ENCODE measurements at regions not wholly inside any gene's neighbourhood (a gene's known extent, or its start where the extent isn't known, plus 50 kb on each side); places are given as distances from the start of the nearest gene placed in this dataset.

DNA sequence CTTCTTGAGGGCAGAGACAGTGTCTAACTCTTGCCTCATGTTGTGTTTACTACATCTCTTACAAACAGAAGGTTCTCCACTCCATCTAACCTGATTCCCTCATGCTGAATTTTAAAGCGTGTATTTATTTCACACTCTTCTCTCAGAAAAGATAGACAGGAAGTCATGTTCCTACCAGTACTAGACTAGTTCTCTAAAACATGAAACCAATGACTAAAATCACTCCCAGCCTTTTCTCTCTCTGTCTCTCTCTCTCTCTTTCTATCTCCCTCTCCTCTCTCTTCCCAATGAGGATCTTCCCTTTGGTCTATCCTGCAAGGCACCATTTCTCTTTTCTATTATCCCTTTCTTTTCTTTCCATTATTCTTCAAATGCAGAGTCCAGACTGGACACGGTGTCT is 391.9 kb upstream of the CADM1 start:
- 94 to 95% methylated on average over 2 of the region's 2 CpGs for WGBS, 2 donors
- Histone ChIP-seq H3K4me1 (no peaks in the 10 kb centered on the region), H3K36me3 (no peaks in the 10 kb centered on the region), H3K4me3 (no peak overlapping the region), H3K27ac (no peak overlapping the region), H3K27me3 (no peaks in the 10 kb centered on the region), H3K9me3 (no peaks in the 10 kb centered on the region)
- DNase-seq (no peak), ATAC-seq (ENCODE audit: low FRiP score in 2 of 2) (no peak)
- TF ChIP-seq EP300 (IDR thresholded peaks at IDR 0.05) = no peak
- TF ChIP-seq, protein P1, sequence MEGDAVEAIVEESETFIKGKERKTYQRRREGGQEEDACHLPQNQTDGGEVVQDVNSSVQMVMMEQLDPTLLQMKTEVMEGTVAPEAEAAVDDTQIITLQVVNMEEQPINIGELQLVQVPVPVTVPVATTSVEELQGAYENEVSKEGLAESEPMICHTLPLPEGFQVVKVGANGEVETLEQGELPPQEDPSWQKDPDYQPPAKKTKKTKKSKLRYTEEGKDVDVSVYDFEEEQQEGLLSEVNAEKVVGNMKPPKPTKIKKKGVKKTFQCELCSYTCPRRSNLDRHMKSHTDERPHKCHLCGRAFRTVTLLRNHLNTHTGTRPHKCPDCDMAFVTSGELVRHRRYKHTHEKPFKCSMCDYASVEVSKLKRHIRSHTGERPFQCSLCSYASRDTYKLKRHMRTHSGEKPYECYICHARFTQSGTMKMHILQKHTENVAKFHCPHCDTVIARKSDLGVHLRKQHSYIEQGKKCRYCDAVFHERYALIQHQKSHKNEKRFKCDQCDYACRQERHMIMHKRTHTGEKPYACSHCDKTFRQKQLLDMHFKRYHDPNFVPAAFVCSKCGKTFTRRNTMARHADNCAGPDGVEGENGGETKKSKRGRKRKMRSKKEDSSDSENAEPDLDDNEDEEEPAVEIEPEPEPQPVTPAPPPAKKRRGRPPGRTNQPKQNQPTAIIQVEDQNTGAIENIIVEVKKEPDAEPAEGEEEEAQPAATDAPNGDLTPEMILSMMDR (IDR thresholded peaks at IDR 0.05) = no peak
- no peak for TF ChIP-seq POLR2A (IDR thresholded peaks at IDR 0.05)
- TF ChIP-seq POLR2AphosphoS5 (IDR thresholded peaks at IDR 0.05) = no peak

DNA sequence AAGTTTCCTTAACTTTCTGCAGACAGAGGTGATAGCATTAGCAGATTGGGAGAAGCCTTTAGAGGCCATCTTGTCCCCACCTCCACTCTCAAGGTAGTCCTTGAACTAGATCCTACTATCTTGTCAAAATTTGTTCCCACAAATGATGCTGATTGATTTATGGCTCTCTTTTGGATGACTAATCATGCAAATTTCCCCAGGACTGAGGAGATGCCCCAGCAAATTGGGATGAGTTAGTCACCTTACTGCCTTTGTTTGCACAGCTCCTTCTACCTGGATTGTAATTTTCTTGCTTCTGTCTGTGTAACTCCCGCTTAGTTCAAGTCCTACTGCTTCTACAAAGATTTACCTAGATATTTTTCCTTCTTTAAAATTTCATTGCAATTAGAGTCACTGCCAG is 391.4 kb upstream of the CADM1 start:
- Histone ChIP-seq H3K9me3 (no peaks in the 10 kb centered on the region), H3K27me3 (no peaks in the 10 kb centered on the region), H3K36me3 (no peaks in the 10 kb centered on the region), H3K27ac (no peak overlapping the region), H3K4me3 (no peak overlapping the region), H3K4me1 (no peaks in the 10 kb centered on the region)
- no peak for TF ChIP-seq EP300 (IDR thresholded peaks at IDR 0.05)
- no peak for TF ChIP-seq POLR2A (IDR thresholded peaks at IDR 0.05)
- TF ChIP-seq POLR2AphosphoS5 (IDR thresholded peaks at IDR 0.05) = no peak
- TF ChIP-seq, protein P1 (IDR thresholded peaks at IDR 0.05) = no peak
- 75 to 100% methylated on average over 1 of the region's 1 CpG for WGBS, 2 donors
- ATAC-seq (ENCODE audit: low FRiP score in 2 of 2) (no peak), DNase-seq (no peak)

DNA sequence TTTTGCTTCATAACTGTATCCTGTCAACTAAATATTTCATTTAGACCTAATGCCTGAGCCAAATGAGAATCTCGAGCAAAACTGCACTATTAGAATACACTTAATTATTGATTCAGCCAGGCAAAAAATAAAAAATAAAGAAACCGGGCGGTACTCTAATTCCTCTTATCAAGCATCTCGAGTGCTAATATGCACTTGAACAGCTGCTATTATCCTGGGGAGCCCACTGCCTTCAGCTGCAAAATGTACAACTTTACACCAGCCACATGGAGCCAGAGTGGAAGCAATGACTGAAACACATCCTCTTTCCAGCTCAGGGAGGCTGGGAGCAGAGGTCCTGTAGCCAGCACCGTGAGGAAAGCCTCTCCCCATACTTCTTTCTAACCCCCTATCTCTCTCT is 390.0 kb upstream of the CADM1 start:
- Histone ChIP-seq H3K27me3 (no peaks in the 10 kb centered on the region), H3K36me3 (no peaks in the 10 kb centered on the region), H3K4me1 (no peaks in the 10 kb centered on the region), H3K27ac (no peak overlapping the region), H3K9me3 (no peaks in the 10 kb centered on the region), H3K4me3 (no peak overlapping the region)
- DNase-seq = no peak
- ATAC-seq (ENCODE audit: low FRiP score in 2 of 2) = no peak
- TF ChIP-seq EP300 (IDR thresholded peaks at IDR 0.05) = no peak
- TF ChIP-seq POLR2AphosphoS5 (IDR thresholded peaks at IDR 0.05) = no peak
- TF ChIP-seq POLR2A (IDR thresholded peaks at IDR 0.05) = no peak
- TF ChIP-seq, protein P1 (IDR thresholded peaks at IDR 0.05) = no peak
- 68 to 69% methylated on average over 5 of the region's 5 CpGs for WGBS, 2 donors

DNA sequence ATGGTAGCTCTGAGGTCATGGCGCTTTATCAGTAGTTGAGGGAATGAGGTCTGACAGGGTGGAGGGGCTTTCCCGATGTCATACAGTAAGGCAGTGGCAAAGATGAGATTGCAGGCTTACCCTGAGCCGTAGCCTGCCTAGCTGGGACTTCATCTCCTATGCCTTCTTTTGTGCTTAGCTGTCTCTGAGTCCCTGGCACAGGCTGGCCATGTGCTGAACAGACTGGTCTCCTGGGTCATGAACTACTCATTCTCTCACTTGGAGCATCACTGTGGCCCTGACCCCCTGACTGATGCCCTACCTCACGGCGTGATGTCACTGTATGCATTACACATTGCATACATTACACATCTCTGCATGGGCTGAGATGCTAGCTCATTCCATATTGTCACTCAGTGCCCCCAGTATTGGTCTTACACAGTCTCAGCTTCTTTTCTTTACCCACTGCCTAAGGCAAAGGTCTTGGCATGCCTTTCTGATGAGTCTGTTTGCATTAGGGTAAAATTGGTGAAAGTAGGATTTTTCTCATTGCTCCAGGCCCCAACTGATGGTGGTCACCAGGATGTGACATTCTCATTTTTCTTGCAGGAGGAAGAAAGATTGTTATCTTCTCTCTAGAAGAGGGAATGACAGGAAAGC is 389.4 kb upstream of the CADM1 start:
- 91 to 93% methylated on average over 5 of the region's 5 CpGs for WGBS, 2 donors
- DNase-seq (no peak), ATAC-seq (ENCODE audit: low FRiP score in 2 of 2) (no peak)
- TF ChIP-seq POLR2AphosphoS5 (IDR thresholded peaks at IDR 0.05) (no peak), POLR2A (IDR thresholded peaks at IDR 0.05) (no peak), EP300 (IDR thresholded peaks at IDR 0.05) (no peak)
- TF ChIP-seq, protein P1 (IDR thresholded peaks at IDR 0.05) = no peak
- Histone ChIP-seq H3K4me3 (no peak overlapping the region), H3K4me1 (no peaks in the 10 kb centered on the region), H3K27me3 (no peaks in the 10 kb centered on the region), H3K27ac (no peak overlapping the region), H3K36me3 (no peaks in the 10 kb centered on the region), H3K9me3 (no peaks in the 10 kb centered on the region)

DNA sequence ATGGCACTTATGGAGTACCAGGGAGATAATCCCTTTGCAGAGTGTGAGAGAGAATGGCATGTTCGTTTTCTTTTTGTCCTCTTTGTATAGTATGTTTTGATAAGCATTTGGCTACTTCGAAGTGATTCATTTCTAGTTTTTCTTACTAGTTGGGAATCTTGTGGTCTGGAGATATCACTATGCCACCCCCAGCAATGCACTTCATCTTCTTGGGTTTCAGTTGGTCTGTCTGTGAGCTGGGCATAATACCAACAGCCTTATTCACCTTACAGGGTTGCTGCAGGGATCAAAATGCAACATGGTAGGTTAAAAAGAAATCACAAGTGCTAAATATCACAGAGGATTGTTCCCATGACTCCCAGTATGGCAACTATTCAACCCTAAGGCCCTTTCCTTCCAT is 387.8 kb upstream of the CADM1 start:
- Histone ChIP-seq H3K4me3 (no peak overlapping the region), H3K4me1 (no peaks in the 10 kb centered on the region), H3K36me3 (no peaks in the 10 kb centered on the region), H3K9me3 (no peaks in the 10 kb centered on the region), H3K27me3 (no peaks in the 10 kb centered on the region), H3K27ac (no peak overlapping the region)
- WGBS, 2 donors = 76 to 84% methylated on average over 2 of the region's 2 CpGs
- TF ChIP-seq POLR2A (IDR thresholded peaks at IDR 0.05) (no peak), EP300 (IDR thresholded peaks at IDR 0.05) (no peak), POLR2AphosphoS5 (IDR thresholded peaks at IDR 0.05) (no peak)
- TF ChIP-seq, protein P1 (IDR thresholded peaks at IDR 0.05) = no peak
- DNase-seq (no peak), ATAC-seq (ENCODE audit: low FRiP score in 2 of 2) (no peak)
